ENCODE measurements at regions not wholly inside any gene's neighbourhood (a gene's known extent, or its start where the extent isn't known, plus 50 kb on each side); places are given as distances from the start of the nearest gene placed in this dataset.

- Mint-ChIP-seq H3K27ac (no peak overlapping the region), H3K9me3 (peaks cover 0 to 2% (median 0%) of the 10 kb centered on the region in 7 donors), H3K36me3 (no peaks in the 10 kb centered on the region), H3K27me3 (ENCODE audit: low read depth in 3 of 3) (peaks cover 4 to 7% (median 6%) of the 10 kb centered on the region in 3 donors), H3K4me1 (peaks cover 13% of the 10 kb centered on the region), H3K4me3 (no peak overlapping the region)
- no peak for TF ChIP-seq CTCF (IDR thresholded peaks at IDR 0.05)
- no peaks in the 10 kb centered on the region for H3K9me3 ChIP-seq (replicated peaks in 1 of 2; ENCODE audit: control insufficient read depth in 1 of 2, insufficient read depth in 1 of 2, low read length in 2 of 2)
- H3K4me1 ChIP-seq (ENCODE audit: control insufficient read depth in 1 of 2, insufficient read depth in 2 of 2, low read length in 2 of 2): peaks cover 0 to under 1% of the 10 kb centered on the region in 2 donors
- no peak overlapping the region for H3K4me3 ChIP-seq (replicated peaks in 1 of 3; ENCODE audit: low read depth in 2 of 3, low read length in 3 of 3)
- H2AFZ ChIP-seq (ENCODE audit: insufficient read depth, low read depth, low read length, poor library complexity, severe bottlenecking): no peak overlapping the region
- no CpG with 5 or more reads among the region's 14 CpGs for WGBS (ENCODE audit: insufficient coverage)
- H3K36me3 ChIP-seq (replicated peaks in 1 of 2; ENCODE audit: control insufficient read depth in 1 of 2, insufficient read depth in 2 of 2, low read length in 2 of 2): no peaks in the 10 kb centered on the region
- H3K79me2 ChIP-seq (ENCODE audit: insufficient read depth, low read length): no peaks in the 10 kb centered on the region
- intact Hi-C loops (cut with micrococcal nuclease): no loop called here
- no peak overlapping the region for H3K9ac ChIP-seq (ENCODE audit: insufficient read depth, low read length, poor library complexity, severe bottlenecking)
- H3K27ac ChIP-seq (ENCODE audit: low read depth in 1 of 2, low read length in 2 of 2): no peak overlapping the region
- no peak overlapping the region for H3K4me2 ChIP-seq (replicated peaks; ENCODE audit: extremely low read depth, low read length, poor library complexity, severe bottlenecking)
- no peaks in the 10 kb centered on the region for H4K20me1 ChIP-seq (ENCODE audit: insufficient read depth, low read length)
- H3K27me3 ChIP-seq (ENCODE audit: control insufficient read depth in 2 of 2, insufficient read depth in 2 of 2, low read length in 2 of 2): no peaks in the 10 kb centered on the region
- no peak for DNase-seq
These were observed 126.3 kb upstream of the MYLIP start for GRCh38 chr6:16002332-16003196.

GRCh38 chr6:16001158-16001557 lies 127.7 kb upstream of the MYLIP start:
- Mint-ChIP-seq H3K4me3 (no peak overlapping the region), H3K27ac (no peak overlapping the region), H3K4me1 (peaks cover 16% of the 10 kb centered on the region), H3K27me3 (ENCODE audit: low read depth in 3 of 3) (peaks cover 4 to 5% (median 4%) of the 10 kb centered on the region in 3 donors), H3K9me3 (peaks cover 0 to 2% (median 0%) of the 10 kb centered on the region in 7 donors), H3K36me3 (no peaks in the 10 kb centered on the region)
- no peak for DNase-seq
- Histone ChIP-seq H3K9me3 (replicated peaks in 1 of 2; ENCODE audit: control insufficient read depth in 1 of 2, insufficient read depth in 1 of 2, low read length in 2 of 2) (no peaks in the 10 kb centered on the region), H3K27me3 (ENCODE audit: control insufficient read depth in 2 of 2, insufficient read depth in 2 of 2, low read length in 2 of 2) (no peaks in the 10 kb centered on the region), H3K4me1 (ENCODE audit: control insufficient read depth in 1 of 2, insufficient read depth in 2 of 2, low read length in 2 of 2) (peaks cover 9 to 12% of the 10 kb centered on the region in 2 donors), H3K4me2 (replicated peaks; ENCODE audit: extremely low read depth, low read length, poor library complexity, severe bottlenecking) (no peak overlapping the region), H3K9ac (ENCODE audit: insufficient read depth, low read length, poor library complexity, severe bottlenecking) (no peak overlapping the region), H2AFZ (ENCODE audit: insufficient read depth, low read depth, low read length, poor library complexity, severe bottlenecking) (no peak overlapping the region), H3K36me3 (replicated peaks in 1 of 2; ENCODE audit: control insufficient read depth in 1 of 2, insufficient read depth in 2 of 2, low read length in 2 of 2) (no peaks in the 10 kb centered on the region), H3K27ac (ENCODE audit: low read depth in 1 of 2, low read length in 2 of 2) (no peak overlapping the region), H4K20me1 (ENCODE audit: insufficient read depth, low read length) (no peaks in the 10 kb centered on the region), H3K4me3 (replicated peaks in 1 of 3; ENCODE audit: low read depth in 2 of 3, low read length in 3 of 3) (no peak overlapping the region), H3K79me2 (ENCODE audit: insufficient read depth, low read length) (no peaks in the 10 kb centered on the region)
- 91% methylated on average over 1 of the region's 5 CpGs for WGBS (ENCODE audit: insufficient coverage)
- intact Hi-C loops (cut with micrococcal nuclease): no loop called here
- TF ChIP-seq CTCF (IDR thresholded peaks at IDR 0.05): no peak

Measured in CD14-positive monocyte (primary cell).